ENCODE measurements at regions not wholly inside any gene's neighbourhood (a gene's known extent, or its start where the extent isn't known, plus 50 kb on each side); places are given as distances from the start of the nearest gene placed in this dataset.
"Not testable (repeated sequence)": the region's sequence is repeated elsewhere in the genome, so short reads cannot be mapped to it uniquely, and the experiment has no call there.

DNA sequence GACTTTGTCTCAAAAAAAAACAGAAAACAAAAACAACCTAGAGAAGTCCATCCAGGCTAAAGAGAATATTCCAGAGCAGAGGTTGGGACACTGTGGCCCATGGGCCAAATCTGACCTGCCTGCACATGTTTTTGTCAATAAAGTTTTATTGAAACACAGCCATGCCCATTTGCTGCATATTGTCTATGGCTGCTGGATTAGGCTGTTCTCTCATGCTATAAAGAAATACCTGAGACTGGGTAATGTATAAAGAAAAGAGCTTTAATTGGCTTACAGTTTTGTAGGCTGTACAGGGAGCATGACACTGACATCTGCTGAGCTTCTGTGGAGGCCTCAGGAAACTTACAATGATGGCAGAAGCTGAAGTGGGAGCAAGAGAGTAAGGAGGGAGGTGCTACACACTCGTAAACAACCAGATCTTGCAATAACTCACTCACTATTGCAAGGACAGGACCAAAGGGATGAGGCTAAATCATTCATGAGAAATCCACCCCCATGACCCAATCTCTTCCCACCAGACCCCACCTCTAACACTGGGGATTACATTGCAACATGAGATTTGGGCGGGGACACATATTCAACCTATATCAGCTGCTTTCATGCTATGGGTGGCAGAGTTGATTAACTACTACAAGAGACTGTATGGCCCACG lies 122.5 kb upstream of the KRTAP5-11 start:
- ATAC-seq; H3K27me3 Mint-ChIP-seq (ENCODE audit: low read depth); CTCF ChIA-PET; H3K4me1 Mint-ChIP-seq (ENCODE audit: low read depth); H3K9me3 Mint-ChIP-seq (ENCODE audit: insufficient read depth); H3K27ac Mint-ChIP-seq; H3K4me3 Mint-ChIP-seq; DNase-seq; H3K36me3 Mint-ChIP-seq (ENCODE audit: low read depth); POLR2A ChIA-PET: not testable (repeated sequence)

DNA sequence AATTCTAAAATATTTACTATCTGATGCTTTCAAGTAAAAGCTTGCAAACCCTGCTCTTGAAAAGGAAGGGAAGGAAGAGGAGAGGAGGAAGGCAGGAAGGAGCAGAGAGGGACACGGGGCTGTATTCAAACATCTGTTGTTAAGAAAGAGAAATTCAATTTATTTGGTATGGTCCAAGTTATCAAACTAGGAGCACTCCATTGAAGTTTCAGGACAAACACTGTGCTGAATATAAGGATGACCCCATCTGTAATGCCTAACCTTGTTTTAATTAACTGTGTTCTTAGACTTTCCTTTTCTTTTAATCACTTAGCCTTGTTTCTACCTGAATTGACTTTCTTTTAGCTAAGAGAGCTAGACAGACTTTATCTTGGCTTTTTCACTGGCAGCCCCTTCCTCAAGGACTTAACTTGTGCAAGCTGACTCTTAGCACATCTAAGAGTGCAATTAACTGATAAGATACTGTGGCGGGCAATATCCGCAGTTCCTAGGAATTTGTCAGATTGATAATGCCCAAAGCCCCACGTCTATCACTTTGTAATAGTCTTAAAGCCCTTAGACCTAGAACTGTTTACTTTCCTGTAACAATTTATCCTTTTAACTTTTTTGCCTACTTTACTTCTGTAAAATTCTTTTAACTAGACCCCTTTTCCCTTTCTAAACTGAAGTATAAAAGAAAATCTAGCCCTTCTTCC lies 123.2 kb upstream of the KRTAP5-11 start:
- H3K4me1 Mint-ChIP-seq (ENCODE audit: low read depth); H3K9me3 Mint-ChIP-seq (ENCODE audit: insufficient read depth); DNase-seq; H3K36me3 Mint-ChIP-seq (ENCODE audit: low read depth); H3K4me3 Mint-ChIP-seq; ATAC-seq; CTCF ChIA-PET; H3K27ac Mint-ChIP-seq; POLR2A ChIA-PET; H3K27me3 Mint-ChIP-seq (ENCODE audit: low read depth): not testable (repeated sequence)

DNA sequence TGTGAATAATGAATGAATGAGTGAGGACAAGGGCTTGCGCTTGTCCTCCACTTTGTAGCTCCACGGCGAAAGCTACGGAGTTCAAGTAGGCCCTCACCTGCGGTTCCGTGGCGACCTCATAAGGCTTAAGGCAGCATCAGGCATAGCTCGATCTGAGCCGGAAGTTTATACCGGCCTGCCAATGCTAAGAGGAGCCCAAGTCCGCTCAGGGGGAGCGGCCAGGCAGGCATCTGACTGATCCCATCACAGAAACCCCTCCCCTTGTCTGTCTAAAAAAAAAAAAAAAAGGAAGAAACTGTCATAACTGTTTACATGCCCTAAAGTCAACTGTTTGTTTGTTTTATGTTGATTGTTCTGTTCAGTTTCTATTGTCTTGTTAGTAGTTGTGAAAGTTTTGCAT lies 124.4 kb upstream of the KRTAP5-11 start:
- not testable (repeated sequence) for H3K36me3 Mint-ChIP-seq (ENCODE audit: low read depth); H3K4me1 Mint-ChIP-seq (ENCODE audit: low read depth)

DNA sequence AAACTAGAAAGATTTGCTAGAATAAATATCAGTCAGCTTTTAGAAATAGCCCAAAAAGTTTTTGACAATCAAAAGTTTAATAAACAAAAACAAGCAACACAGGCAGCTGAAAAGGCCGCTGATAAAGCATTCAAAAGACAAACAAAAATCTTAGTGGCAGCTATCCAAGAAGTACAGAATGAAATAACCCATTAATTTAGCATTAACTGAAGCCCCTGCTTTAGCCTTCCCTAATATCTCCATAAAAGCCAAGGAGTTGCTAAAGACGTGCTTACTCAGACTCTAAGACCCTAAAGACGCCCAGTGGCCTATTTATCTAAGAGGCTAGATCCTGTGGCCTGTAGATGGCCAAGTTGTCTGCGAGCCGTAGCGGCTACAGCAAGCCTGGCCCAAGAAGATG lies 123.5 kb upstream of the DEFB108B start:
- H3K36me3 Mint-ChIP-seq (ENCODE audit: low read depth); H3K4me1 Mint-ChIP-seq (ENCODE audit: low read depth); ATAC-seq; CTCF ChIA-PET; H3K27me3 Mint-ChIP-seq (ENCODE audit: low read depth); H3K27ac Mint-ChIP-seq; H3K4me3 Mint-ChIP-seq; POLR2A ChIA-PET; DNase-seq; H3K9me3 Mint-ChIP-seq (ENCODE audit: insufficient read depth): not testable (repeated sequence)

More for the DNA sequence above, 124.4 kb upstream of the KRTAP5-11 start:
- H3K27me3 Mint-ChIP-seq (ENCODE audit: low read depth); POLR2A ChIA-PET; ATAC-seq; H3K4me3 Mint-ChIP-seq; H3K9me3 Mint-ChIP-seq (ENCODE audit: insufficient read depth); DNase-seq; CTCF ChIA-PET; H3K27ac Mint-ChIP-seq: not testable (repeated sequence)

DNA sequence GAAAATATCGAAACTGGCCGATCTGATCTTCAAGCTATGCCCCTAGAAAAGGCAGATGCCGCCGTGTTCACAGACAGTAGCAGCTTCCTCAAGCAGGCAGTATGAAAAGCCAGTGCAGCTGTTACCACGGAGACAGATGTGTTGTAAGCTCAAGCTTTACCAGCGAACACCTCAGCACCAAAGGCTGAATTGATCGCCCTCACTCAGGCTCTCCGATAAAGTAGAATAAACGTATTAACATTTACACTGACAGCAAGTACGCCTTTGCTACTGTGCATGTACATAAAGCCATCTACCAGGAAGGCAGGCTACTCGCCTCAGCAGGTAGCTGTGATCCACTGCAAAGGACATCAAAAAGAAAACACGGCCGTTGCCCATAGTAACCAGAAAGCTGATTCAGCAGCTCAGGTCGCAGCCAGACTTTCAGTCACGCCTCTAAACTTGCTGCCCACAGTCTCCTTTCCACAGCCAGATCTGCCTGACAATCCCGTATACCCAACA lies 122.8 kb upstream of the DEFB108B start:
- H3K9me3 Mint-ChIP-seq (ENCODE audit: insufficient read depth); ATAC-seq; POLR2A ChIA-PET; H3K36me3 Mint-ChIP-seq (ENCODE audit: low read depth); DNase-seq; H3K4me1 Mint-ChIP-seq (ENCODE audit: low read depth); H3K4me3 Mint-ChIP-seq; H3K27ac Mint-ChIP-seq; H3K27me3 Mint-ChIP-seq (ENCODE audit: low read depth); CTCF ChIA-PET: not testable (repeated sequence)

DNA sequence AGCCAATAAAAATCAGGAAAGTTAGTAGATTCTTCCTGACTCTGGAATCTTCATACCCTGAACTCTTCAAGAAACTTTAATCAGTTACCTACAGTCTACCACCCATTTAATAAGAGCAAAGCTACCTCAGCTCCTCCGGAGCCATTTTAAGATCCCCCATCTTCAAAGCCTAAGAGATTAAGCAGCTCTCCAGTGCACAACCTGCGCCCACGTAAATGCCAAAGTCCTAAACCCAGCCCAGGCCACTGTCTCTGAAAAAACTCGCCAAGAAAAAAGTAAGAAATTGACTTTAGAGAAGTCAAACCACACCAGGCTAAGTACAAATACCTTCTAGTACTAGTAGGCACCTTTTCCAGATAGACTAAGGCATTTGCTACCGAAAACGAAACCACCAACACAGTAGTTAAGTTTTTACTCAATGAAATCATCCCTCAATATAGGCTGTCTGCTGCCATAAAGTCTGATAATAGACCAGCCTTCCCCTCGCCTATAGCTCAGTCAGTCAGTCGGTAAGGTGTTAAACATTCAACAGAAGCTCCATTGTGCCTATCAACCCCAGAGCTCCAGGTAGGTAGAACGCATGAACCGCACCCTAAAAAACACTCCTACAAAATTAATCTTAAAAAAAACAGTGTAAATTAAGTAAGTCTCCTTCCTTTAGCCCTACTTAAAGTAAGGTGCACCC lies 122.2 kb upstream of the DEFB108B start:
- DNase-seq; H3K4me1 Mint-ChIP-seq (ENCODE audit: low read depth); H3K27ac Mint-ChIP-seq; POLR2A ChIA-PET; H3K4me3 Mint-ChIP-seq; ATAC-seq; H3K9me3 Mint-ChIP-seq (ENCODE audit: insufficient read depth); CTCF ChIA-PET; H3K36me3 Mint-ChIP-seq (ENCODE audit: low read depth); H3K27me3 Mint-ChIP-seq (ENCODE audit: low read depth): not testable (repeated sequence)

DNA sequence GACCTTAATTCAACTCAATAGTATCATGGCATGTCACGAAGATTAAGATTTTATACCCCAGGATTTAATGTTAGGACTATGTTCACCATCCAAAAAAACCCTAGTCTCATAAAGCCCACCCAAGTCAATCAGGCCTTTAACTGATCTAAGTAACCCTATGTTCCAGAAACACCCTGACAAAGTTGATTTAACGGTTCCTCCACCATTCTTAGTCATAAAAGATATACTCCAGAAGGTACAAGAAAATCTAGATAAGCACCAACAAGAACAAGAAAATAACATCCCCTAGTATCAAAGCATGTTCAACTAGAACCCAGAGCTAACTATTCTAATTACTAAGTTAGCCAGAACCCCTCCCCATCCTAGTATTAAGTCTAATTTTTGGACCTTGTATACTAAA lies 120.7 kb upstream of the DEFB108B start:
- H3K27ac Mint-ChIP-seq; DNase-seq; CTCF ChIA-PET; ATAC-seq; H3K4me1 Mint-ChIP-seq (ENCODE audit: low read depth); H3K36me3 Mint-ChIP-seq (ENCODE audit: low read depth); H3K9me3 Mint-ChIP-seq (ENCODE audit: insufficient read depth); H3K4me3 Mint-ChIP-seq; POLR2A ChIA-PET; H3K27me3 Mint-ChIP-seq (ENCODE audit: low read depth): not testable (repeated sequence)

DNA sequence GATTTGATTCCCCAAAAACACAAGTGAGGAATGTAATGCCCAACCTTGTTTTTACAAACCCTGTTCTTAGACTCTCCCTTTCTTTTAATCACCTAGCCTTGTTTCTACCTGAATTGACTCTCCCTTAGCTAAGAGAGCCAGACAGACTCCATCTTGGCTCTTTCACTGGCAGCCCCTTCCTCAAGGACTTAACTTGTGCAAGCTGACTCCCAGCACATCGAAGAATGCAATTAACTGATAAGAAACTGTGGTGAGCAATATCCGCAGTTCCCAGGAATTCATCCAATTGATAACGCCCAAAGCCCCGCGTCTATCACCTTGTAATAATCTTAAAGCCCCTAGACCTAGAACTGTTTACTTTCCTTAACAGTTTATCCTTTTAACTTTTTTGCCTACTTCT lies 120.2 kb upstream of the DEFB108B start:
- H3K27ac Mint-ChIP-seq; H3K36me3 Mint-ChIP-seq (ENCODE audit: low read depth); H3K9me3 Mint-ChIP-seq (ENCODE audit: insufficient read depth); POLR2A ChIA-PET; H3K27me3 Mint-ChIP-seq (ENCODE audit: low read depth); ATAC-seq; CTCF ChIA-PET; H3K4me3 Mint-ChIP-seq; DNase-seq; H3K4me1 Mint-ChIP-seq (ENCODE audit: low read depth): not testable (repeated sequence)

DNA sequence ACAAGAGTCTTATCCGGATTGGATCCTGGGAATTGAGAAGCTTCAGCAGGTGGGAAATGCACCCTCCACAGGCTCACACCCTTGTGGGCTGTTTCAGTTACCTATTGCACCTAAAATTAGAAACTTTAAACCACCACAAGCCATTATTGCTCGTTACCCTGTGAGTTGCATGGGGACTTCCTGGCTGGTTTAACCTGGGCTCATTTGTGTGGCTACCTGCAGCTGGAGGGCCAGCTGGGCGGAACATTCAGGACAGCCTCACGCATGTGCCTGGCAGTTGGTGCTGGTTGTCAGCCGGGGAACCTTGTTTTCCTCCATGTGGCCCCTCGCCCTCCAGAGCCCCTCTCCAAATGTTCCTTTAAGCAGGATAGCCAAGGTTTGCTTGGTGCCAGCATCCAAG lies 118.5 kb upstream of the DEFB108B start:
- DNase-seq; H3K27ac Mint-ChIP-seq; ATAC-seq; POLR2A ChIA-PET; H3K4me3 Mint-ChIP-seq; H3K9me3 Mint-ChIP-seq (ENCODE audit: insufficient read depth); H3K4me1 Mint-ChIP-seq (ENCODE audit: low read depth); CTCF ChIA-PET; H3K36me3 Mint-ChIP-seq (ENCODE audit: low read depth); H3K27me3 Mint-ChIP-seq (ENCODE audit: low read depth): not testable (repeated sequence)

DNA sequence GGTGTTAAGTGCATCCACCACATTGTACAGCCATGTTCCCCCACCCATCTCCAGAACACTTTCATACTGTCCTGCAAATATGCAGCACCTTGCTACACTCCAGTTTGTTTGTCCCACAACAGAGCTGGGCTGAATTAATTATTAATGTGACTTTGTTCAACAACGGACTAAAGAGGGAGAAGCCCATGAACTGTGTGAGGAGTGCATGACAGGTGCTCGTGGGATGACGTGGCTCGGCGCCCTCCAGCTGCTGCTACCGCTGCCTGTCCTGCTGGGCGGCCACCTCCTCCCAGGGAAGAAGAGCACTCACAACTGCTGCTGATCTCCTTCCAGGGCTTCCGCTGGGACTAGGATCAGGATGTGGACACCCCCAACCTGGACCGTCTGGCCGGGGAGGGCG lies 111.2 kb upstream of the DEFB108B start:
- POLR2A ChIA-PET; ATAC-seq; H3K27ac Mint-ChIP-seq; DNase-seq; H3K9me3 Mint-ChIP-seq (ENCODE audit: insufficient read depth); H3K4me1 Mint-ChIP-seq (ENCODE audit: low read depth); CTCF ChIA-PET; H3K36me3 Mint-ChIP-seq (ENCODE audit: low read depth); H3K27me3 Mint-ChIP-seq (ENCODE audit: low read depth); H3K4me3 Mint-ChIP-seq: not testable (repeated sequence)

DNA sequence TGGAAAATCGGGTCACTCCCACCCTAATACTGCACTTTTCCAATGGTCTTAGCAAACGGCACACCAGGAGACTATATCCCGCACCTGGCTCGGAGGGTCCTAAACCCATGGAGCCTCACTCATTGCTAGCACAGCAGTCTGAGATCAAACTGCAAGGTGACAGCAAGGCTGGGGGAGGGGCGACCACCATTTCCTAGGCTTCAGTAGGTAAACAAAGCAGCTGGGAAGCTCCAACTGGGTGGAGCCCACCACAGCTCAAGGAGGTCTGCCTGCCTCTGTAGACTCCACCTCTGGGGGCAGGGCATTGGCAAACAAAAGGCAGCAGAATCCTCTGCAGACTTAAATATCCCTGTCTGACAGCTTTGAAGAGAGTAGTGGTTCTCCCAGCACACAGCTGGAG lies 109.0 kb upstream of the DEFB108B start:
- CTCF ChIA-PET; H3K4me3 Mint-ChIP-seq; POLR2A ChIA-PET; ATAC-seq; DNase-seq; H3K4me1 Mint-ChIP-seq (ENCODE audit: low read depth); H3K36me3 Mint-ChIP-seq (ENCODE audit: low read depth); H3K9me3 Mint-ChIP-seq (ENCODE audit: insufficient read depth); H3K27ac Mint-ChIP-seq: not testable (repeated sequence)
- H3K27me3 Mint-ChIP-seq (ENCODE audit: low read depth): peaks cover 11% of the 10 kb centered on the region

DNA sequence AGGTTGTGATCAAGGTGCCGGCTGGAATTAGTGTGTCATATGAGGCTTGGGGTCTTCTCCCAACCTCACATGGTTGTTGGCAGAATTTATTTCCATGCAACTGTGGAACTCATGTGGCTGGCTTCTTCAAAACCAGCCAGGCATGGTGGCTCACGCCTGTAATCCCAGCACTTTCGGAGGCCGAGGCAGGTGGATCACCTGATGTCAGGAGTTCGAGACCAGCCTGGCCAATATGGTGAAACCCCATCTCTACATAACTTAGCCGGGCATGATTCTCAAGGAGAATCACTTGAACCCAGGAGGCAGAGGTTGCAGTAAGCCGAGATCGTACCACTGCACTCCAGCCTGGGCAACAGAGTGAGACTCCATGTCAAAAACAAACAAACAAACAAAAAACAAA lies 102.3 kb upstream of the DEFB108B start:
- H3K27me3 Mint-ChIP-seq (ENCODE audit: low read depth); H3K9me3 Mint-ChIP-seq (ENCODE audit: insufficient read depth); DNase-seq; H3K36me3 Mint-ChIP-seq (ENCODE audit: low read depth); ATAC-seq; POLR2A ChIA-PET; H3K4me3 Mint-ChIP-seq; CTCF ChIA-PET; H3K27ac Mint-ChIP-seq; H3K4me1 Mint-ChIP-seq (ENCODE audit: low read depth): not testable (repeated sequence)

All from activated CD8-positive, alpha-beta T cell treated with anti-CD3 and anti-CD28 coated beads, Interleukin-2, amount 10 ng/mL, durations not matched to agents 7 days and 5 days (primary cell).